SU-DHL-6 (cell line): ENCODE measurements at regions not wholly inside any gene's neighbourhood (a gene's known extent, or its start where the extent isn't known, plus 50 kb on each side); places are given as distances from the start of the nearest gene placed in this dataset.

Source experiments
- H2AFZ ChIP-seq: fragments of 200-600 bp; sonication (generic); 2 replicates; pipeline ENCODE4 v1.6.1; 2014; ENCODE audit warnings: low read depth, mild to moderate bottlenecking, moderate library complexity, mixed read lengths, antibody characterized with exemption, low read length; ENCODE audit not compliant: severe bottlenecking
- H3F3A ChIP-seq: fragments of 200-600 bp; shearing (Covaris generic); 2 replicates; pipeline ENCODE4 v1.6.0; 2016; ENCODE audit warnings: antibody characterized with exemption, mild to moderate bottlenecking; ENCODE audit not compliant: insufficient read depth
- H3K27ac ChIP-seq: fragments of 200-600 bp; sonication (generic); 2 replicates; pipeline ENCODE4 v1.5.1; 2016; ENCODE audit warnings: low read depth, mild to moderate bottlenecking, low read length, moderate library complexity, mixed read lengths
- H3K27me3 ChIP-seq: fragments of 200-600 bp; sonication (generic), shearing (Covaris generic); 2 replicates; pipeline ENCODE4 v1.6.0; 2014; ENCODE audit warnings: mild to moderate bottlenecking, low read length
- H3K36me3 ChIP-seq: fragments of 200-600 bp; sonication (generic); 2 replicates; pipeline ENCODE4 v1.6.1; 2014; ENCODE audit warnings: mild to moderate bottlenecking, low read length, mixed read lengths
- H3K4me2 ChIP-seq: fragments of 300-600, 200-600 bp; shearing (Covaris generic), sonication (generic); 2 replicates; pipeline ENCODE4 v1.6.0; 2014; ENCODE audit warnings: low read length, low read depth, mild to moderate bottlenecking; ENCODE audit not compliant: poor library complexity, severe bottlenecking
- H3K4me3 ChIP-seq: fragments of 200-600 bp; sonication (generic); 2 replicates; pipeline ENCODE4 v1.5.1; 2014; ENCODE audit warnings: antibody characterized with exemption, low read length, mild to moderate bottlenecking, mixed read lengths; ENCODE audit not compliant: insufficient read depth, poor library complexity, severe bottlenecking
- H3K79me2 ChIP-seq: fragments of 200-600 bp; sonication (generic); 2 replicates; pipeline ENCODE4 v1.6.1; 2014; ENCODE audit warnings: mild to moderate bottlenecking, low read length, moderate library complexity; ENCODE audit not compliant: insufficient read depth
- H3K9ac ChIP-seq: fragments of 200-600 bp; sonication (generic); 2 replicates; pipeline ENCODE4 v1.7.0; 2014; ENCODE audit warnings: mild to moderate bottlenecking, low read length
- H3K9me2 ChIP-seq: fragments of 200-600 bp; sonication (generic); replicated peaks from 2 replicates; pipeline ENCODE4 v1.6.1; 2014; ENCODE audit warnings: low read length; ENCODE audit not compliant: insufficient read depth
- H3K9me3 ChIP-seq: fragments of 200-600 bp; sonication (generic); 2 replicates; pipeline ENCODE4 v1.6.1; 2014; ENCODE audit warnings: low read length, mixed read lengths; ENCODE audit not compliant: insufficient read depth
- H4K20me1 ChIP-seq: fragments of 200-600 bp; sonication (generic); 2 replicates; pipeline ENCODE4 v1.6.1; 2014; ENCODE audit warnings: low read depth, mild to moderate bottlenecking, antibody characterized with exemption, low read length, moderate library complexity, mixed read lengths
- EZH2phosphoT487 ChIP-seq: fragments of 200-600 bp; sonication (generic), shearing (Covaris generic); conservative IDR thresholded peaks from 2 replicates; pipeline ENCODE4 v1.6.1; 2018; ENCODE audit warnings: mild to moderate bottlenecking, antibody characterized with exemption, low read length, moderate library complexity, mixed read lengths
- TF ChIP-seq, protein P1 (sequence below): fragments of 200-600 bp; sonication (generic); IDR thresholded peaks from one replicate; pipeline ENCODE4 v1.5.1; 2017; ENCODE audit warnings: antibody characterized with exemption, mild to moderate bottlenecking, low read length, moderate library complexity; ENCODE audit not compliant: insufficient read depth, poor library complexity, severe bottlenecking

DNA sequence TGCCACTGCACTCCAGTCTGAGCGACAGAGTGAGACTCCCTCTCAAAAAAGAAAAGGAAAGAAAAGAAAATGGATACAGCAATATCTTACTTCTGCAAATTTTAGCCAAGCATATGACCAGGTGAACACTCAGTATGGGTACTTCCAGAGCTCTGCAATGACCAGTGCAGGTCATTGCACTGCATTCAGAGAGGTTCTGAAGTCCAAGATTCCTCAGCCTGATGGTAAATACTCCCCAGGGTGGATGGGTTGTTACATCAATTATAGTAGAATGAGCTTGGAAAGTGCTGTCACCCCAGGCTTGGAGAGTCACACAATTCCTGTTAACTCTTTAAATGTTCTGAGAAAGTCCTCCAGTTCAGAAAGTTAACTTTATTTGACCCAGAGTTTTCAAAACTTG is 103.7 kb downstream of the RPLP1 start:
- no peak for TF ChIP-seq EZH2phosphoT487
- TF ChIP-seq, protein P1, sequence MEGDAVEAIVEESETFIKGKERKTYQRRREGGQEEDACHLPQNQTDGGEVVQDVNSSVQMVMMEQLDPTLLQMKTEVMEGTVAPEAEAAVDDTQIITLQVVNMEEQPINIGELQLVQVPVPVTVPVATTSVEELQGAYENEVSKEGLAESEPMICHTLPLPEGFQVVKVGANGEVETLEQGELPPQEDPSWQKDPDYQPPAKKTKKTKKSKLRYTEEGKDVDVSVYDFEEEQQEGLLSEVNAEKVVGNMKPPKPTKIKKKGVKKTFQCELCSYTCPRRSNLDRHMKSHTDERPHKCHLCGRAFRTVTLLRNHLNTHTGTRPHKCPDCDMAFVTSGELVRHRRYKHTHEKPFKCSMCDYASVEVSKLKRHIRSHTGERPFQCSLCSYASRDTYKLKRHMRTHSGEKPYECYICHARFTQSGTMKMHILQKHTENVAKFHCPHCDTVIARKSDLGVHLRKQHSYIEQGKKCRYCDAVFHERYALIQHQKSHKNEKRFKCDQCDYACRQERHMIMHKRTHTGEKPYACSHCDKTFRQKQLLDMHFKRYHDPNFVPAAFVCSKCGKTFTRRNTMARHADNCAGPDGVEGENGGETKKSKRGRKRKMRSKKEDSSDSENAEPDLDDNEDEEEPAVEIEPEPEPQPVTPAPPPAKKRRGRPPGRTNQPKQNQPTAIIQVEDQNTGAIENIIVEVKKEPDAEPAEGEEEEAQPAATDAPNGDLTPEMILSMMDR, result no peak
- Histone ChIP-seq H3K27ac (no peak overlapping the region), H3K79me2 (no peaks in the 10 kb centered on the region), H3K9ac (no peak overlapping the region), H3F3A (no peaks in the 10 kb centered on the region), H3K27me3 (no peaks in the 10 kb centered on the region), H3K9me2 (no peaks in the 10 kb centered on the region), H3K9me3 (peaks cover 4% of the 10 kb centered on the region; the same call in 1 of the 2 replicates), H4K20me1 (no peaks in the 10 kb centered on the region), H3K4me2 (no peak overlapping the region), H3K36me3 (no peaks in the 10 kb centered on the region), H2AFZ (no peak overlapping the region), H3K4me3 (no peak overlapping the region)

DNA sequence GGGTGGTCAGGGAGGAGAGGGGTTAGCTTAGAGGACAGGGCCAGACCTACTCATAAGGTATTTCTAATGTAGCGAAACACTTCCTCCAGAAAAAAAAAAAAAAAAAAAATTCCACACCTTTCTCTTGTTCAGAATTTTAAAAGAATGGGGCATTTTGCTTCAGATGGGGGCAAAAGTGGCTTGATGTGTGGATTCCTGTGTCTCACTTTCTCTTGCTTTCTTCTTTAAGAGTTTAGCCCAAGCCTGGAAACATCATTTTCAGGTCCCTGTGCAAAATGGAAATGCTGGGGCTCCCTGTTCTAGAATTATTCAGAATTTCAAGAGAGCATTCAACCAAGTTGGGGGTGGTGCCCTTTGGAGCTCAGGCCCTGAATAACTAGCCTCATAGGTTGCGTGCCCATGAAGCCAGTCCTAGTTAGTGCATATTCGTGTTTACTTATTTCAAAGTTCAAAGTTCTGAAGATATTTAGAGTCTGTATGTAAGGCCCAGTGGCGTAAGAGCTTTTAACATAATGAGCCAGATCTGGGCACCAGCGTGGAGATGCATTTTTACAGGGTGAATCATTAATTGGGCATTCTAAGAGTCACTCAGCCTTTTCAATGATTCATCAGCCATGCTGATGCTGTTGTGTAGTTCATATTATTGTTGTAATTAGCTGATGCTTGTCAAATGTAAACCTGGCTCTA is 104.5 kb downstream of the RPLP1 start:
- H3K79me2 ChIP-seq, result no peaks in the 10 kb centered on the region
- no peak overlapping the region for H3K9ac ChIP-seq
- H3K27ac ChIP-seq, result no peak overlapping the region
- no peaks in the 10 kb centered on the region for H3K36me3 ChIP-seq
- H2AFZ ChIP-seq, result no peak overlapping the region
- H3K9me2 ChIP-seq, result no peaks in the 10 kb centered on the region
- H3K4me3 ChIP-seq, result no peak overlapping the region
- no peaks in the 10 kb centered on the region for H3K27me3 ChIP-seq
- no peak for TF ChIP-seq EZH2phosphoT487
- TF ChIP-seq, protein P1, result no peak
- no peaks in the 10 kb centered on the region for H4K20me1 ChIP-seq
- no peak overlapping the region for H3K4me2 ChIP-seq
- H3K9me3 ChIP-seq, result peaks cover under 1% of the 10 kb centered on the region; the same call in 1 of the 2 replicates
- H3F3A ChIP-seq, result no peaks in the 10 kb centered on the region

DNA sequence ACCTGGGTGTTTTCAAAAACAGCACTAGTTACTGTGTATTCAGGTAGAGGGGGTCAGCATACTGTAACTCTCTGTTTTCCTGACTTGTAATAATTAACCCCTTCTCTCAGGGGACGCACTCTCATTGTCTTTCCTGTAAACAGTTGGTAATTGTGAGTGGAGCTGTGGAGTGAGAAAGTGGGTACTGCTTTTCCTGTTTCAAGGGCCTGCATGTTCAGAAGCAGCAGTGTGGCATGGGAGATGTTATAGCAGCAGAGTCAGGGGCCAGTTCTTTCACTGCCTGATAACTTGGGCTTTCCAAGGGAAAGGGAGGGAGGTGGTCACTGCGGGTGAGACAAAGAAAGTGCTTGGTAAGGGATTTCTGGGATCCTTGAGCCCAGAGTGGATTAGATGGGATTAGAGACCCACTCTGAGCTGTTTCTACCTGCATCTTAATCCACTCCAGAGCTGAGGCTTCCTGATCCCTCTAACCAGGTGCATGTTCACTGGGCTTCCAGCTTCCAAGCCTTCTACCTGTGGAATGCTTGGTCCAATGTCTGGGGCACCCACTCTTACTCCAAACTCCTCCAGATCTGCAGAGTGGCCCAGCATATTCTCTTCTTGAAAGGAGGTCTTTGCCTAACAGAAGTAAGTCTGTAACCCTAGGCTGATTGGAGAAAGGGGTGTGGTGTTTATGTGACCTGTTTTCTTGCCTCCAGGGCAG is 105.2 kb downstream of the RPLP1 start:
- H3K27me3 ChIP-seq, result no peaks in the 10 kb centered on the region
- H3K9ac ChIP-seq, result no peak overlapping the region
- no peak overlapping the region for H2AFZ ChIP-seq
- no peaks in the 10 kb centered on the region for H3K79me2 ChIP-seq
- H3K4me3 ChIP-seq, result no peak overlapping the region
- H3K27ac ChIP-seq, result no peak overlapping the region
- H3K4me2 ChIP-seq, result no peak overlapping the region
- no peaks in the 10 kb centered on the region for H3K36me3 ChIP-seq
- no peaks in the 10 kb centered on the region for H4K20me1 ChIP-seq
- no peaks in the 10 kb centered on the region for H3K9me2 ChIP-seq
- no peaks in the 10 kb centered on the region for H3K9me3 ChIP-seq
- no peaks in the 10 kb centered on the region for H3F3A ChIP-seq
- no peak for TF ChIP-seq EZH2phosphoT487
- TF ChIP-seq, protein P1, result no peak
